Endothelial cell (in vitro differentiated cells): ENCODE measurements at regions not wholly inside any gene's neighbourhood (a gene's known extent, or its start where the extent isn't known, plus 50 kb on each side); places are given as distances from the start of the nearest gene placed in this dataset.

Experiments
- DNase-seq: peaks from one replicate; pipeline ENCODE4 v3.0.0; 2021; ENCODE audit warnings: low spot score
- H3K27ac Mint-ChIP-seq: one replicate; pipeline ENCODE4 v1.8.0; 2021; ENCODE audit warnings: mixed read lengths, inconsistent platforms; ENCODE audit not compliant: unreplicated experiment
- H3K27me3 Mint-ChIP-seq: one replicate; pipeline ENCODE4 v1.8.0; 2021; ENCODE audit warnings: mild to moderate bottlenecking, moderate library complexity, mixed read lengths, inconsistent platforms; ENCODE audit not compliant: unreplicated experiment
- H3K36me3 Mint-ChIP-seq: one replicate; pipeline ENCODE4 v1.8.0; 2021; ENCODE audit warnings: mild to moderate bottlenecking, low read depth, mixed read lengths, inconsistent platforms; ENCODE audit not compliant: unreplicated experiment
- H3K4me1 Mint-ChIP-seq: one replicate; pipeline ENCODE4 v1.8.0; 2021; ENCODE audit warnings: mild to moderate bottlenecking, mixed read lengths, inconsistent platforms; ENCODE audit not compliant: unreplicated experiment
- H3K4me3 Mint-ChIP-seq: one replicate; pipeline ENCODE4 v1.8.0; 2021; ENCODE audit warnings: mild to moderate bottlenecking, mixed read lengths, inconsistent platforms; ENCODE audit not compliant: unreplicated experiment
- H3K9me3 Mint-ChIP-seq: one replicate; pipeline ENCODE4 v1.8.0; 2021; ENCODE audit warnings: mixed read lengths, inconsistent platforms; ENCODE audit not compliant: unreplicated experiment
- TF ChIP-seq, protein P1 (sequence below): fragments of 200-600 bp; sonication (generic); IDR thresholded peaks from one replicate; pipeline ENCODE4 v1.5.0; 2021; ENCODE audit warnings: antibody characterized with exemption; ENCODE audit not compliant: unreplicated experiment

GRCh38 chr14:27557445-27557844 lies 959.6 kb upstream of the NOVA1 start:
- Mint-ChIP-seq H3K36me3 (no peaks in the 10 kb centered on the region), H3K9me3 (no peaks in the 10 kb centered on the region), H3K4me3 (no peak overlapping the region), H3K27me3 (no peaks in the 10 kb centered on the region), H3K27ac (no peak overlapping the region), H3K4me1 (no peaks in the 10 kb centered on the region)
- TF ChIP-seq, protein P1, sequence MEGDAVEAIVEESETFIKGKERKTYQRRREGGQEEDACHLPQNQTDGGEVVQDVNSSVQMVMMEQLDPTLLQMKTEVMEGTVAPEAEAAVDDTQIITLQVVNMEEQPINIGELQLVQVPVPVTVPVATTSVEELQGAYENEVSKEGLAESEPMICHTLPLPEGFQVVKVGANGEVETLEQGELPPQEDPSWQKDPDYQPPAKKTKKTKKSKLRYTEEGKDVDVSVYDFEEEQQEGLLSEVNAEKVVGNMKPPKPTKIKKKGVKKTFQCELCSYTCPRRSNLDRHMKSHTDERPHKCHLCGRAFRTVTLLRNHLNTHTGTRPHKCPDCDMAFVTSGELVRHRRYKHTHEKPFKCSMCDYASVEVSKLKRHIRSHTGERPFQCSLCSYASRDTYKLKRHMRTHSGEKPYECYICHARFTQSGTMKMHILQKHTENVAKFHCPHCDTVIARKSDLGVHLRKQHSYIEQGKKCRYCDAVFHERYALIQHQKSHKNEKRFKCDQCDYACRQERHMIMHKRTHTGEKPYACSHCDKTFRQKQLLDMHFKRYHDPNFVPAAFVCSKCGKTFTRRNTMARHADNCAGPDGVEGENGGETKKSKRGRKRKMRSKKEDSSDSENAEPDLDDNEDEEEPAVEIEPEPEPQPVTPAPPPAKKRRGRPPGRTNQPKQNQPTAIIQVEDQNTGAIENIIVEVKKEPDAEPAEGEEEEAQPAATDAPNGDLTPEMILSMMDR, result no peak
- DNase-seq, result no peak

DNA sequence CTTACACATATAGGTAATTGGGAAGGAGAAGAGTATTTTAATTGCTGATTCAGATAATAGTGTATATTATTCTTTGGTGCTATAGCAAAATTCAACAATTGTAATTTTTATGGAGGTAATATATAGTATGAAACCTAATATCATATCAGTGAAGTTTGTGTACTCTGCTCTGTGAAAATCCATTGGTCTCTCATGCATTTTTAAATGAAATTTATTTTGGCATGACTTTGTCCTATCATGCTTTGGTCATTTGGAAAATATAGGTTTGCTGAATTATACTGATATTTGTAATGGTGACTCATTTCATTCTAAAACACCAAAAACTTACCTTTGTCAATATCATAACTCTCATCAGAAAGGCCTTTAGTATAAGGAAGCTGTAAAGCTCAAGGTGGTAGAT lies 962.0 kb upstream of the NOVA1 start:
- no peaks in the 10 kb centered on the region for H3K27me3 Mint-ChIP-seq
- TF ChIP-seq, protein P1, result no peak
- no peaks in the 10 kb centered on the region for H3K36me3 Mint-ChIP-seq
- no peaks in the 10 kb centered on the region for H3K9me3 Mint-ChIP-seq
- no peak for DNase-seq
- H3K27ac Mint-ChIP-seq, result no peak overlapping the region
- no peak overlapping the region for H3K4me3 Mint-ChIP-seq
- no peaks in the 10 kb centered on the region for H3K4me1 Mint-ChIP-seq

DNA sequence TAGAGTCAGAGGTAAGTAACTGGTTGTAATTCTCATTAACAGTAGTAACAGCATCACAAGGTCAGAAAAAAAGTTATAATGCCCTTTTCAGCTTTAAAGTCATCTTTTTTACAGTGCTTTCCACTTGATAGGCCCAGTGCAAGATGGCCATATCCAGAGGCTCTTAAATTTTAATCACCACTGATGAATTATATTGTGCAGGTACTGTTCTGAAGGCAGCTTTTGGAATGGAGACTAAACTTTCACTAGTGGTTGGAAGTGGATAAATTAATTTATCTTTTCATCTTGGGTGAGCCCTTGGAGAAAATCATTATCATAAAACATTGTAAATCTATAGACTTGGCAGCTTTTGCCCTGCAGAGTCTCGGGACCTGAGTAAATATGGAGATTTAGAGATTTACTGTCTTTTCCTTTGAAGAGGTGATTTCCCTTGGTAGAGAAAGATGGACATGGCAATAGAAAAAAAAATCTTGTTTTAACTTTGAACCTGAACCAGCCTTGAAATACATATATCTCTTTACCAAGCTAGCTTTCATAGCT lies 969.1 kb upstream of the NOVA1 start:
- H3K27me3 Mint-ChIP-seq, result no peaks in the 10 kb centered on the region
- H3K36me3 Mint-ChIP-seq, result no peaks in the 10 kb centered on the region
- no peak overlapping the region for H3K27ac Mint-ChIP-seq
- TF ChIP-seq, protein P1, result no peak
- H3K4me1 Mint-ChIP-seq, result no peaks in the 10 kb centered on the region
- H3K4me3 Mint-ChIP-seq, result no peak overlapping the region
- no peaks in the 10 kb centered on the region for H3K9me3 Mint-ChIP-seq
- no peak for DNase-seq

DNA sequence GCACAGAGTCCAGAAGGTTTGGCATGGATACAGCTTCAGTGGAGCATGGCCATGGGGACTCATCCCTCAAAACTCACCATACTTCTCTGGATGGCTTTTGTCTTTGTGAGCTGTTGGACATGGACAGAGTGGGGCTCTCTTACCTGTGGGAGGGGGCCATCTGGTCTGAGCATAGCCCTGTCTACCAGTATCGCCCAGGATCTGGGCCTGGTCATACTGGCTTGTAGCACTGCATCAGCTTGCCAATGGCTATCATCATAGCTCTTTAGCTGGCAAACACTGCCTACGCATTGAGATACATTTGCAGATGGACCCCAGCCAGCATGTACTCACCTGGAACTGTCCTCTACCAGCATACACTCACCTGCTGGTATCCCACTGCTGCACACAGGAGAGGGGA lies 975.2 kb upstream of the NOVA1 start:
- H3K27me3 Mint-ChIP-seq, result peaks cover 3% of the 10 kb centered on the region
- TF ChIP-seq, protein P1, result no peak
- H3K36me3 Mint-ChIP-seq, result no peaks in the 10 kb centered on the region
- no peak for DNase-seq
- H3K27ac Mint-ChIP-seq, result no peak overlapping the region
- H3K4me1 Mint-ChIP-seq, result no peaks in the 10 kb centered on the region
- H3K4me3 Mint-ChIP-seq, result no peak overlapping the region
- H3K9me3 Mint-ChIP-seq, result no peaks in the 10 kb centered on the region

DNA sequence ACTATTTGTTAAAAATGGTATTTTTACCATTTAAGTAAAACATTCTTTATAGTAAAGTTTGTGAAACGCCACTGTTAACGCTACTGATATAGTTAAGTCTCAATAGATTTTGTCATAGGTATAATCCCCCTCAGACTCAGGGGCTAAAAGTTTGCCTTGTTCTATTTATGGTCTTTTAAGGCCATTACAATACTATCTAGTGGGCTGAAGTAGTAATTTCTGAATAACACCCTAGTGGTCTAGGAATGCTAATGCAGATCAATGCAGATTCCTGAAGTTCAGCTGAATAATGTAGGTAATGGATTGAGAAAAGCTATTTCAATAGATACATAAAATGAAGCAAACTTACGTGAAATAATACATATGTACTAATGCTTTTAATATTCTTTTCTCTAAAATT lies 989.3 kb upstream of the NOVA1 start:
- DNase-seq, result no peak
- Mint-ChIP-seq H3K36me3 (no peaks in the 10 kb centered on the region), H3K27me3 (no peaks in the 10 kb centered on the region), H3K9me3 (no peaks in the 10 kb centered on the region), H3K4me3 (no peak overlapping the region), H3K4me1 (no peaks in the 10 kb centered on the region), H3K27ac (no peak overlapping the region)
- TF ChIP-seq, protein P1, result peak; percentile 67
